Embryonic facial prominence (tissue), 1 donor: ENCODE measurements at regions not wholly inside any gene's neighbourhood (a gene's known extent, or its start where the extent isn't known, plus 50 kb on each side); places are given as distances from the start of the nearest gene placed in this dataset.
"Not testable (repeated sequence)": the region's sequence is repeated elsewhere in the genome, so short reads cannot be mapped to it uniquely, and the experiment has no call there.

Experiments
- DNase-seq: peaks from one replicate; pipeline ENCODE4 v3.0.0-alpha.2; 2016; ENCODE audit errors: extremely low spot score

GRCh38 chr20:11976966-11977365 lies 59.3 kb downstream of the BTBD3 start:
- DNase-seq = no peak

GRCh38 chr20:11978496-11978895 lies 60.8 kb downstream of the BTBD3 start:
- DNase-seq = no peak

- DNase-seq = no peak
These were observed 61.8 kb downstream of the BTBD3 start for GRCh38 chr20:11979306-11979990.

- no peak for DNase-seq
These were observed 62.6 kb downstream of the BTBD3 start for GRCh38 chr20:11980263-11980662.

- DNase-seq = no peak
These were observed 63.8 kb downstream of the BTBD3 start for GRCh38 chr20:11981366-11981947.

- DNase-seq = no peak
These were observed 64.7 kb downstream of the BTBD3 start for GRCh38 chr20:11982289-11982954.

GRCh38 chr20:11982955-11983470 lies 65.3 kb downstream of the BTBD3 start:
- no peak for DNase-seq

GRCh38 chr20:11986954-11987353 lies 69.3 kb downstream of the BTBD3 start:
- DNase-seq = no peak

- no peak for DNase-seq
These were observed 69.8 kb downstream of the BTBD3 start for GRCh38 chr20:11987526-11987925.

- DNase-seq = no peak
These were observed 71.5 kb downstream of the BTBD3 start for GRCh38 chr20:11989018-11989771.

- no peak for DNase-seq
These were observed 74.7 kb downstream of the BTBD3 start for GRCh38 chr20:11992426-11992825.

- no peak for DNase-seq
These were observed 76.3 kb downstream of the BTBD3 start for GRCh38 chr20:11993886-11994461.

GRCh38 chr20:11995805-11996567 lies 78.3 kb downstream of the BTBD3 start:
- no peak for DNase-seq

- not testable (repeated sequence) for DNase-seq
These were observed 87.1 kb downstream of the BTBD3 start for GRCh38 chr20:12004776-12005175.

- no peak for DNase-seq
These were observed 94.8 kb downstream of the BTBD3 start for GRCh38 chr20:12012241-12013222.

- DNase-seq = no peak
These were observed 96.6 kb downstream of the BTBD3 start for GRCh38 chr20:12014276-12014675.

- DNase-seq = no peak
These were observed 97.0 kb downstream of the BTBD3 start for GRCh38 chr20:12014736-12015135.

- DNase-seq = no peak
These were observed 98.6 kb downstream of the BTBD3 start for GRCh38 chr20:12016291-12016690.

- DNase-seq = no peak
These were observed 102.0 kb downstream of the BTBD3 start for GRCh38 chr20:12019715-12020114.

GRCh38 chr20:12020846-12021245 lies 103.2 kb downstream of the BTBD3 start:
- no peak for DNase-seq
